ENCODE measurements at regions not wholly inside any gene's neighbourhood (a gene's known extent, or its start where the extent isn't known, plus 50 kb on each side); places are given as distances from the start of the nearest gene placed in this dataset.

DNA sequence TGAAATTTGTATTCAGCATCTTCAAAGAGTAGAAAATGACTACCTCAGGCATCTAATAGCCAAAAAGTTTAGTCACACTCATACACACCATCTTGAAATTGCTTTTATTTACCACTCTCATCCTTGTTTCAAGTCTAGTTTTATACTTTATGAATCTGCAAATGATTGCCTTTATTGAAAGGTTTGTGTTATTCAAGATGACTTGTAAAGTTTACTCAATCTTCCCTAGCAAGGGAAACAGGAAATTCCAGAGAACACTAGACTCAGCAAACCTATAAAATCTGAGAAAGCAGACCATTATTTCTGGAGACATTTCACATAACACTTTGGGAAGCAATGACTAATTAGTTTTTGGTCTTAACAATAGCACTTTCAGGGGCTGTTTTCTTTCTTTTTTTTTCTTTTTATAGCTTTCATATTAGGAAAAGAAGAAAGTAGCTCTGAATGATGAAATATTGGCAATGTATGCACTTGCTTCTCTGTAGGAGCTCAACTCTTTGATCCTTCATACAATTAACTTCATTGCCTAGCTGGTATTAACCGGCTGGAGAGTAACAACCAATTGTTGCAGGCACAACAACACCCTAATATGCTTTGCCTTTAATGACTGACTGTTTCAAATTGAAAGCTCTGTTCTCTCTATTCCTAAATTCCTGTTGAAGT is 68.9 kb upstream of the HDAC9 start:
- TF ChIP-seq CTCF (IDR thresholded peaks at IDR 0.05) = no peak
- TF ChIP-seq POLR2A (IDR thresholded peaks at IDR 0.05) = no peak

Data from right lobe of liver (tissue), 4 donors.